ENCODE measurements at regions not wholly inside any gene's neighbourhood (a gene's known extent, or its start where the extent isn't known, plus 50 kb on each side); places are given as distances from the start of the nearest gene placed in this dataset.

GRCh38 chr7:116315293-116315692 lies 105.0 kb downstream of the TES start:
- ChIA-PET RAD21 (ENCODE audit: unreplicated experiment) (no interaction called here), SMC1A (ENCODE audit: uncharacterized antibody, unreplicated experiment) (interaction anchor here (0.6 to 1.7 kb wide), 2 partner anchors 13 to 274 kb away, joined by 3 to 5 read pairs; no protein-coding TSS in a partner anchor), CTCF (no interaction called here), POLR2A (no interaction called here)
- Histone ChIP-seq H2AFZ (ENCODE audit: control insufficient read depth, low read depth, low read length) (no peak overlapping the region), H3K9me3 (replicated peaks; ENCODE audit: control insufficient read depth, insufficient read depth, low read length) (no peaks in the 10 kb centered on the region; the same call in 2 of the 3 replicates), H4K20me1 (ENCODE audit: control insufficient read depth, insufficient read depth) (no peaks in the 10 kb centered on the region), H3K9ac (ENCODE audit: control insufficient read depth, insufficient read depth, low read length) (no peak overlapping the region), H3K4me3 (no peak overlapping the region), H3K79me2 (ENCODE audit: control insufficient read depth, insufficient read depth, low read length) (no peaks in the 10 kb centered on the region), H3K4me1 (ENCODE audit: control insufficient read depth, insufficient read depth, low read length) (peaks cover 15% of the 10 kb centered on the region), H3K27me3 (replicated peaks in 1 of 2; ENCODE audit: control insufficient read depth in 2 of 2, insufficient read depth in 2 of 2, low read length in 1 of 2) (no peaks in the 10 kb centered on the region), H3K27ac (ENCODE audit: control insufficient read depth, insufficient read depth) (no peak overlapping the region), H3K4me2 (ENCODE audit: control insufficient read depth, insufficient read depth) (no peak overlapping the region), H3K36me3 (ENCODE audit: control insufficient read depth in 2 of 2, insufficient read depth in 2 of 2, low read length in 1 of 2) (no peaks in the 10 kb centered on the region)
- intact Hi-C loops (cut with micrococcal nuclease; ENCODE audit: unreplicated experiment): no loop called here
- ATAC-seq (no peak), DNase-seq (ENCODE audit: low read depth, low spot score) (no peak), FAIRE-seq (no peak)
- 58% methylated on average over 6 of the region's 6 CpGs for WGBS (ENCODE audit: insufficient coverage, insufficient replicate concordance, low lambda C conversion rate, missing lambda C conversion rate)
- no TSS peak for BruUV-seq (replicated peaks)
- in situ Hi-C loops (cut with MboI): no loop called here
- TF ChIP-seq ZBTB11 (CRISPR knock-in tag; IDR thresholded peaks at IDR 0.05) (no peak), HDAC6 (IDR thresholded peaks at IDR 0.05; ENCODE audit: unreplicated experiment) (no peak), TCF3 (IDR thresholded peaks at IDR 0.05; ENCODE audit: borderline replicate concordance, insufficient read depth, low read depth, low read length) (no peak), CTCF (IDR thresholded peaks at IDR 0.05 in 2 of 3, conservative IDR thresholded peaks at IDR 0.05 in 1 of 3; ENCODE audit: control insufficient read depth in 2 of 3, extremely low read depth in 1 of 3, insufficient read depth in 1 of 3, low read depth in 3 of 3, low read length in 3 of 3) (no peak), PBX3 (IDR thresholded peaks at IDR 0.05; ENCODE audit: insufficient replicate concordance, low read depth, low read length) (no peak), MYB (IDR thresholded peaks at IDR 0.05; ENCODE audit: borderline replicate concordance, low read depth, low read length) (no peak), BCLAF1 (IDR thresholded peaks at IDR 0.05) (no peak), POLR2AphosphoS2 (IDR thresholded peaks at IDR 0.05; ENCODE audit: low read depth, low read length) (no peak), ATF2 (IDR thresholded peaks at IDR 0.05; ENCODE audit: low read length) (no peak), ZNF622 (IDR thresholded peaks at IDR 0.05) (no peak), FOXM1 (IDR thresholded peaks at IDR 0.05; ENCODE audit: low read depth, low read length) (no peak), CHD2 (IDR thresholded peaks at IDR 0.05; ENCODE audit: borderline replicate concordance, low read depth, low read length) (no peak)
